Sigmoid colon (tissue), 4 donors: ENCODE measurements at regions not wholly inside any gene's neighbourhood (a gene's known extent, or its start where the extent isn't known, plus 50 kb on each side); places are given as distances from the start of the nearest gene placed in this dataset.

Experiments used
- CTCF ChIP-seq, 4 experiments: fragments of 450-650 bp in 3 of 4; fragments of 200-600 bp in 1 of 4; IDR thresholded peaks; one replicate each; pipeline ENCODE4 v1.5.1; 2016 to 2019; ENCODE audit warnings: antibody characterized with exemption in 4 of 4, mild to moderate bottlenecking in 3 of 4, moderate library complexity in 2 of 4
- POLR2A ChIP-seq, 2 donors: fragments of 450-650 bp; IDR thresholded peaks; one replicate each; pipeline ENCODE4 v1.6.1; 2016; ENCODE audit warnings: antibody characterized with exemption in 2 of 2, mild to moderate bottlenecking in 2 of 2, moderate library complexity in 2 of 2
- POLR2AphosphoS5 ChIP-seq, 4 donors: sonication (generic); formaldehyde crosslinking; IDR thresholded peaks; one replicate each; pipeline ENCODE4 v1.6.1; 2017; ENCODE audit warnings: antibody characterized with exemption in 4 of 4

- no peak for TF ChIP-seq CTCF (IDR thresholded peaks at IDR 0.05)
- no peak for TF ChIP-seq POLR2A (IDR thresholded peaks at IDR 0.05)
- TF ChIP-seq POLR2AphosphoS5 (IDR thresholded peaks at IDR 0.05), result no peak
These were observed 282.1 kb downstream of the ZNF516 start for GRCh38 chr18:76212960-76213359.
